Endothelial cell of umbilical vein (primary cell): ENCODE measurements at regions not wholly inside any gene's neighbourhood (a gene's known extent, or its start where the extent isn't known, plus 50 kb on each side); places are given as distances from the start of the nearest gene placed in this dataset.
A peak's percentile ranks its signal among the peaks of the same experiment; 100 is the strongest.

Source experiments
- BruUV-seq: library from RNA; stranded (reverse); fragments of 400-500 nt; replicated peaks from 2 replicates; lab custom pipeline; 2021; lab: Mats Ljungman, UMichigan
- CTCF ChIA-PET: fragments of 300-600, 350-600 bp; sonication (Branson Sonifier 250); formaldehyde crosslinking; loops from one replicate; lab custom pipeline; 2021; ENCODE audit warnings: antibody characterized with exemption, inconsistent platforms; lab: Charles Lee
- POLR2A ChIA-PET: fragments of 300-600, 350-600 bp; sonication (Branson Sonifier 250); formaldehyde crosslinking; loops from one replicate; lab custom pipeline; 2021; ENCODE audit warnings: antibody characterized with exemption, inconsistent platforms; lab: Charles Lee
- DNase-seq: peaks from one replicate; pipeline ENCODE4 v3.0.0-alpha.2; 2011; ENCODE audit warnings: low read depth, low spot score
- FAIRE-seq: peaks from 2 replicates; lab custom pipeline; 2011; peaks lifted over from hg19 to GRCh38; lab: Jason Lieb, UNC
- H2AFZ ChIP-seq: 2 replicates; pipeline ENCODE4 v1.6.0; 2012; ENCODE audit warnings: low read depth, low read length, control low read depth, inconsistent platforms
- H3K27ac ChIP-seq: 2 replicates; pipeline ENCODE4 v1.5.1; 2011; ENCODE audit warnings: low read depth, mild to moderate bottlenecking, control low read depth, low read length, moderate library complexity; ENCODE audit not compliant: insufficient read depth
- H3K27me3 ChIP-seq, 2 experiments: 2 replicates each; pipeline versions ENCODE4 v1.6.0 to v1.6.1; 2011; ENCODE audit warnings: low read length in 2 of 2, mixed read lengths in 1 of 2; ENCODE audit not compliant: control insufficient read depth in 2 of 2, insufficient read depth in 2 of 2
- H3K36me3 ChIP-seq, 2 experiments: 2 replicates in 1 of 2; 3 replicates in 1 of 2; pipeline ENCODE4 v1.5.1; 2011; ENCODE audit warnings: low read length in 2 of 2, mild to moderate bottlenecking in 1 of 2, moderate library complexity in 1 of 2; ENCODE audit not compliant: control insufficient read depth in 2 of 2, insufficient read depth in 2 of 2; ENCODE audit errors: extremely low read depth in 1 of 2
- H3K4me1 ChIP-seq: 3 replicates; pipeline ENCODE4 v1.5.1; 2011; ENCODE audit warnings: mild to moderate bottlenecking, low read length; ENCODE audit not compliant: control insufficient read depth, insufficient read depth; ENCODE audit errors: extremely low read depth
- H3K4me2 ChIP-seq: 2 replicates; pipeline ENCODE4 v1.6.1; 2011; ENCODE audit warnings: low read length, control low read depth, mixed read lengths; ENCODE audit not compliant: insufficient read depth
- H3K4me3 ChIP-seq, 3 experiments: fragments of 200-600 bp in 1 of 3; sonication (generic), shearing (Covaris generic) in 1 of 3; replicated peaks in 1 of 3; 2 replicates each; pipeline ENCODE4 v1.5.1; 2011 to 2016; ENCODE audit warnings: control low read depth in 3 of 3, low read length in 3 of 3, mild to moderate bottlenecking in 2 of 3, inconsistent platforms in 1 of 3, low read depth in 1 of 3, moderate library complexity in 1 of 3; ENCODE audit not compliant: insufficient read depth in 1 of 3
- H3K79me2 ChIP-seq: 2 replicates; pipeline ENCODE4 v1.6.0; 2012; ENCODE audit warnings: low read length, inconsistent platforms; ENCODE audit not compliant: control insufficient read depth, insufficient read depth
- H3K9ac ChIP-seq: replicated peaks from 2 replicates; pipeline ENCODE3; 2011; ENCODE audit warnings: low read length, control low read depth; ENCODE audit not compliant: insufficient read depth; ENCODE audit errors: extremely low read depth
- H3K9me1 ChIP-seq: replicated peaks from 3 replicates; pipeline ENCODE4 v1.6.0; 2011; ENCODE audit warnings: mild to moderate bottlenecking, low read length; ENCODE audit not compliant: control insufficient read depth, insufficient read depth; ENCODE audit errors: extremely low read depth
- H3K9me3 ChIP-seq: replicated peaks from 2 replicates; pipeline ENCODE4 v1.5.1; 2012; ENCODE audit warnings: low read length, inconsistent platforms; ENCODE audit not compliant: control insufficient read depth, insufficient read depth
- H4K20me1 ChIP-seq: replicated peaks from 2 replicates; pipeline ENCODE3; 2011; ENCODE audit warnings: mild to moderate bottlenecking, low read length; ENCODE audit not compliant: control insufficient read depth, insufficient read depth; ENCODE audit errors: extremely low read depth
- CTCF ChIP-seq, 2 donors: IDR thresholded peaks; 1 replicate in 1 of 2; 2 replicates in 1 of 2; pipeline ENCODE4 v1.5.1; 2011; ENCODE audit warnings: low read length in 2 of 2, mild to moderate bottlenecking in 2 of 2, moderate library complexity in 2 of 2, control low read depth in 1 of 2, inconsistent platforms in 1 of 2, low read depth in 1 of 2; ENCODE audit not compliant: insufficient read depth in 1 of 2; ENCODE audit errors: extremely low read depth in 1 of 2
- EZH2 ChIP-seq: IDR thresholded peaks from 2 replicates; pipeline ENCODE4 v1.6.1; 2012; ENCODE audit warnings: borderline replicate concordance, low read depth, mild to moderate bottlenecking, moderate library complexity, low read length, inconsistent platforms; ENCODE audit not compliant: severe bottlenecking
- FOS ChIP-seq: IDR thresholded peaks from 2 replicates; pipeline ENCODE4 v1.6.1; 2011; ENCODE audit warnings: mild to moderate bottlenecking, low read length, moderate library complexity, borderline replicate concordance; ENCODE audit not compliant: insufficient read depth
- GATA2 ChIP-seq: IDR thresholded peaks from 2 replicates; pipeline ENCODE4 v1.7.0; 2011; ENCODE audit warnings: low read depth, mild to moderate bottlenecking, moderate library complexity, mixed read lengths, low read length; ENCODE audit not compliant: insufficient read length, insufficient read depth
- JUN ChIP-seq: IDR thresholded peaks from 2 replicates; pipeline ENCODE4 v1.6.1; 2011; ENCODE audit warnings: borderline replicate concordance, low read depth; ENCODE audit not compliant: insufficient read length, insufficient read depth
- MAX ChIP-seq: IDR thresholded peaks from 2 replicates; pipeline ENCODE4 v1.6.1; 2011; ENCODE audit not compliant: insufficient read depth, insufficient read length
- MYC ChIP-seq: IDR thresholded peaks from one replicate; pipeline ENCODE4 v1.6.1; 2011; ENCODE audit warnings: mild to moderate bottlenecking, low read depth, low read length
- POLR2A ChIP-seq: IDR thresholded peaks from 2 replicates; pipeline ENCODE4 v1.6.1; 2012; ENCODE audit warnings: low read depth, mild to moderate bottlenecking, control low read depth, low read length
- POLR2AphosphoS5 ChIP-seq: IDR thresholded peaks from 2 replicates; pipeline ENCODE4 v1.6.1; 2012; ENCODE audit warnings: low read depth, mild to moderate bottlenecking, control low read depth, low read length, moderate library complexity; ENCODE audit not compliant: insufficient read depth
- dilution Hi-C: fragments of 300-500 bp; cut with MboI; formaldehyde crosslinking; loops from one replicate; pipeline ENCODE4 v1.15.0; 2019; ENCODE audit warnings: low sequenced_read_pairs; ENCODE audit not compliant: extremely low pct_ligation_motif_present
- intact Hi-C: fragments of 100-400 bp; cut with micrococcal nuclease; formaldehyde crosslinking; loops from one replicate; pipeline ENCODE4 v1.10.0; 2022

DNA sequence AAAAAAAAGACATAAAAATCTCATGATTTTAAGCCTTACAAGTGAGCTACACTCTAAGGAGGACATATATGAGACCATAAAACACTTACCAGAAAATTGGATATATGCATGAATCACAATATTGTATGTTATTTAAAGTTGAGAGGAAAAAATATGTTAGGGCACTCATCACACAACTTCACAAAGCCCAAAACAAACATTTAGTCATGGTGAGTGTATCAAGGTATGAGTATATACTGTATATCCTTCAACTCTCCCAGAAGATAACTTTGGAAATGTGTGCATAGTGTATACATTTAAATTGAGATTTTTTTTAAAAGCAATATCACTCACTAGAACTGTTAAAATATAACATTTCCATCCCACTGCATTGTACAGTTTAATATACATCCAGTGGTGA, 259.3 kb downstream of the SRGAP2C start:
- CTCF ChIA-PET = no interaction called here
- H3K4me2 ChIP-seq = no peak overlapping the region
- intact Hi-C loops = loop anchor here (10.0 kb wide), 1 partner anchor 121 kb away; no protein-coding TSS in a partner anchor
- H3K9ac ChIP-seq = no peak overlapping the region
- peak; percentile 9 for DNase-seq
- no peaks in the 10 kb centered on the region for H3K9me3 ChIP-seq
- no peak overlapping the region for H2AFZ ChIP-seq
- dilution Hi-C loops = no loop called here
- TF ChIP-seq MAX = no peak
- TF ChIP-seq JUN = no peak
- no peak for TF ChIP-seq CTCF (IDR thresholded peaks at IDR 0.05; ENCODE audit: extremely low read depth in 1 of 2, insufficient read depth in 1 of 2, low read depth in 1 of 2, low read length in 2 of 2)
- no peak for TF ChIP-seq MYC
- no peak for TF ChIP-seq EZH2
- no peak for TF ChIP-seq FOS
- no peak for TF ChIP-seq GATA2
- TF ChIP-seq POLR2A = no peak
- no peak for TF ChIP-seq POLR2AphosphoS5
- BruUV-seq = no TSS peak
- H3K36me3 ChIP-seq = no peaks in the 10 kb centered on the region
- no peak overlapping the region for H3K4me3 ChIP-seq
- no peaks in the 10 kb centered on the region for H3K9me1 ChIP-seq
- no peaks in the 10 kb centered on the region for H4K20me1 ChIP-seq
- H3K79me2 ChIP-seq = no peaks in the 10 kb centered on the region
- no peak for FAIRE-seq
- H3K27ac ChIP-seq = no peak overlapping the region
- peaks cover 2% of the 10 kb centered on the region for H3K4me1 ChIP-seq
- POLR2A ChIA-PET = no interaction called here
- H3K27me3 ChIP-seq = no peaks in the 10 kb centered on the region
